BJ (cell line): ENCODE measurements at regions not wholly inside any gene's neighbourhood (a gene's known extent, or its start where the extent isn't known, plus 50 kb on each side); places are given as distances from the start of the nearest gene placed in this dataset.

Experiments used
- CTCF ChIA-PET: fragments of 350-600 bp; formaldehyde crosslinking; extraction: SDS; loops from one replicate; lab custom pipeline; 2021; ENCODE audit warnings: antibody characterized with exemption, inconsistent platforms; lab: Yijun Ruan, JAX
- POLR2A ChIA-PET: fragments of 300-600 bp; sonication (Branson Sonifier 250); formaldehyde crosslinking; extraction: SDS; loops from one replicate; lab custom pipeline; 2021; ENCODE audit warnings: antibody characterized with exemption; lab: Charles Lee
- DNase-seq: peaks from one replicate; pipeline ENCODE4 v3.0.0-alpha.2; 2011; ENCODE audit warnings: low read depth
- H3K27me3 ChIP-seq: 2 replicates; pipeline ENCODE4 v1.6.0; 2011; ENCODE audit warnings: low read length; ENCODE audit not compliant: control insufficient read depth, insufficient read depth
- H3K36me3 ChIP-seq: 2 replicates; pipeline ENCODE4 v1.5.1; 2011; ENCODE audit warnings: low read length; ENCODE audit not compliant: control insufficient read depth, insufficient read depth
- H3K4me3 ChIP-seq: 2 replicates; pipeline ENCODE4 v1.5.1; 2011; ENCODE audit warnings: low read depth, mild to moderate bottlenecking, control low read depth, low read length
- CTCF ChIP-seq: IDR thresholded peaks from 2 replicates; pipeline ENCODE4 v1.5.1; 2011; ENCODE audit warnings: low read depth, mild to moderate bottlenecking, control low read depth, inconsistent platforms, low read length, moderate library complexity; ENCODE audit not compliant: insufficient read depth

GRCh38 chr16:73125850-73126524, 78.1 kb upstream of the ZFHX3 start:
- TF ChIP-seq CTCF: no peak
- H3K27me3 ChIP-seq: peaks cover 2% of the 10 kb centered on the region
- DNase-seq: peak; percentile 31
- no peaks in the 10 kb centered on the region for H3K36me3 ChIP-seq
- POLR2A ChIA-PET: no interaction called here
- CTCF ChIA-PET: no interaction called here
- H3K4me3 ChIP-seq: no peak overlapping the region

- POLR2A ChIA-PET: no interaction called here
- no peak for TF ChIP-seq CTCF
- CTCF ChIA-PET: interaction anchor here (1.2 kb wide), 1 partner anchor 18 kb away, joined by 3 read pairs; no protein-coding TSS in a partner anchor
- Histone ChIP-seq H3K36me3 (no peaks in the 10 kb centered on the region), H3K4me3 (no peak overlapping the region), H3K27me3 (peaks cover 2% of the 10 kb centered on the region; the same call in 1 of the 2 replicates)
- no peak for DNase-seq
These were observed 76.9 kb upstream of the ZFHX3 start for GRCh38 chr16:73124665-73125375.

DNA sequence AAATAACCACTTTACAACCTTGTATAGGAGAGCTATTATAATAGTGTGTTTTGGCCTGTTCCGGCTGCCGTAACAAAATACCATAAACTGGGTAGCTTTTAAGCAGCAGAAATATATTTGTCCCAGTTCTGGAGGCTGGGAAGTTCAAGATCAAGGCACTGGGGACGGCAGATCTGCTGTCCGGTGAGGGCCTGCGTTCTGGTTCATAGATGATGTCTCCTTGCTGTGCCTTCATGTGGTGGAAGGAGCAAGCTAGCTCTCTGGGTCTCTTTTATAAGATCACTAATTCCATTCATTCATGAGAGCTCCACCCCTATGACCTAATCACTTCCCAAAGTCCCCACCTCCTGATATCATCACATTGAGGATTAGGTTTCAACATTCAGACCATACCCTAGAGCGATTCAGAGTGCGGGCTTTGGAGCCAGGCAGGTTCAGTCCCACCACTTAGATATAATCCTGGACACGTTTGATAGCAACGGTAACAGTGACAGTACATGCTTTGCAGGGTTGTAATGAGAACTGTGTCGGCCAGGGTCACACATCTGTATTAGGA, 76.2 kb upstream of the ZFHX3 start:
- ChIA-PET CTCF (interaction anchor here (0.7 to 1.2 kb wide), 2 partner anchors 17 to 291 kb away, joined by 3 to 4 read pairs; no protein-coding TSS in a partner anchor), POLR2A (no interaction called here)
- Histone ChIP-seq H3K4me3 (no peak overlapping the region), H3K36me3 (no peaks in the 10 kb centered on the region), H3K27me3 (no peaks in the 10 kb centered on the region)
- no peak for TF ChIP-seq CTCF
- DNase-seq: no peak

- ChIA-PET CTCF (no interaction called here), POLR2A (no interaction called here)
- Histone ChIP-seq H3K4me3 (no peak overlapping the region), H3K27me3 (no peaks in the 10 kb centered on the region), H3K36me3 (no peaks in the 10 kb centered on the region)
- DNase-seq: no peak
- TF ChIP-seq CTCF: no peak
These were observed 74.9 kb upstream of the ZFHX3 start for GRCh38 chr16:73122604-73123391.

- H3K36me3 ChIP-seq: no peaks in the 10 kb centered on the region
- no peaks in the 10 kb centered on the region for H3K27me3 ChIP-seq
- POLR2A ChIA-PET: no interaction called here
- TF ChIP-seq CTCF: no peak
- H3K4me3 ChIP-seq: no peak overlapping the region
- DNase-seq: no peak
- CTCF ChIA-PET: no interaction called here
These were observed 68.6 kb upstream of the ZFHX3 start for GRCh38 chr16:73116576-73116975.
